ENCODE measurements at regions not wholly inside any gene's neighbourhood (a gene's known extent, or its start where the extent isn't known, plus 50 kb on each side); places are given as distances from the start of the nearest gene placed in this dataset.

GRCh38 chr6:81844686-81845085 is 92.2 kb upstream of the TENT5A start:
- TF ChIP-seq CTCF (IDR thresholded peaks at IDR 0.05; ENCODE audit: insufficient read depth, low read length, poor library complexity, severe bottlenecking): no peak
- Histone ChIP-seq H3K27me3 (replicated peaks; ENCODE audit: control insufficient read depth, insufficient read depth, low read length) (no peaks in the 10 kb centered on the region), H3K36me3 (ENCODE audit: control insufficient read depth, insufficient read depth, low read length) (no peaks in the 10 kb centered on the region), H3K4me3 (replicated peaks; ENCODE audit: low read depth, low read length) (no peak overlapping the region)
- DNase-seq (ENCODE audit: extremely low read depth, insufficient read length): no peak

DNA sequence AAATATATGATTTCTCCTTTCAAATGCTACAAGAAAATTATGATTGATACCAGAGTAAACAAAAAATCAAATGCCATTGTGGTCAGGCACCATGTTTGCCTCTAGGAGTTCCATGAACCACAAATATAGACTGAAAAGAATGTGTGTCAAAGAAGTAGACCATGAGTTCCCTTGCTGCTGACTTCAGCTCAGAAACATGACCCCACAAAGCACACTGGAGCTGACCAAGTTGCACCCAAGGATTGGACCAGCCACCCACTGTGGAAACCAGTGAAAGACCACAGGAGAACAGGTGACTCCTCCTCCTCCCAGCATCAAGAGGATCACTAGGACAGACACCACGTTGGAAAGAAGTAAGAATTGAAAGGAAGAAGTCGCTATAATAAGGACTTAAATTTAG is 90.8 kb upstream of the TENT5A start:
- Histone ChIP-seq H3K27me3 (replicated peaks; ENCODE audit: control insufficient read depth, insufficient read depth, low read length) (no peaks in the 10 kb centered on the region), H3K4me3 (replicated peaks; ENCODE audit: low read depth, low read length) (no peak overlapping the region), H3K36me3 (ENCODE audit: control insufficient read depth, insufficient read depth, low read length) (no peaks in the 10 kb centered on the region)
- TF ChIP-seq CTCF (IDR thresholded peaks at IDR 0.05; ENCODE audit: insufficient read depth, low read length, poor library complexity, severe bottlenecking): no peak
- DNase-seq (ENCODE audit: extremely low read depth, insufficient read length): no peak

DNA sequence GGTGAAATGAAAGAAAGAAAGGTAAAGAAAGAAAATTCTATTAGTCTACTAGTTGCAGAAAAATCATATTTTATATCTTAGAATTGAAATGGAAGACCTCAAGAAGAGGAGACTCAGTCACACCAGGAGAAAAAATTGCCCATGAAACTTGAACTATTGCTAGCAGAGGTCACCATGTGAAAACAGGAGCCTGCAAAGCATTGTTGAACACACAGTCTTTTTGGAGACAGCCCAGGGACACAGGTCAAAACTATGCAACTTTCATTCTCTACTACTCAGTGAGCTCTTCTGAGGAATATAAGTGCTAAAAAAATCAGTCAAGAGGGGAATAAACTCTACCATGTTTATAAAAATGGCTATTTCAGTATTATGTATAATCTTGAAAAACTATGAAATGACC is 89.8 kb upstream of the TENT5A start:
- TF ChIP-seq CTCF (IDR thresholded peaks at IDR 0.05; ENCODE audit: insufficient read depth, low read length, poor library complexity, severe bottlenecking): no peak
- H3K27me3 ChIP-seq (replicated peaks; ENCODE audit: control insufficient read depth, insufficient read depth, low read length): no peaks in the 10 kb centered on the region
- no peaks in the 10 kb centered on the region for H3K36me3 ChIP-seq (ENCODE audit: control insufficient read depth, insufficient read depth, low read length)
- H3K4me3 ChIP-seq (replicated peaks; ENCODE audit: low read depth, low read length): no peak overlapping the region
- no peak for DNase-seq (ENCODE audit: extremely low read depth, insufficient read length)

GRCh38 chr6:81838724-81839426 is 86.4 kb upstream of the TENT5A start:
- TF ChIP-seq CTCF (IDR thresholded peaks at IDR 0.05; ENCODE audit: insufficient read depth, low read length, poor library complexity, severe bottlenecking): no peak
- DNase-seq (ENCODE audit: extremely low read depth, insufficient read length): no peak
- no peak overlapping the region for H3K4me3 ChIP-seq (replicated peaks; ENCODE audit: low read depth, low read length)

DNA sequence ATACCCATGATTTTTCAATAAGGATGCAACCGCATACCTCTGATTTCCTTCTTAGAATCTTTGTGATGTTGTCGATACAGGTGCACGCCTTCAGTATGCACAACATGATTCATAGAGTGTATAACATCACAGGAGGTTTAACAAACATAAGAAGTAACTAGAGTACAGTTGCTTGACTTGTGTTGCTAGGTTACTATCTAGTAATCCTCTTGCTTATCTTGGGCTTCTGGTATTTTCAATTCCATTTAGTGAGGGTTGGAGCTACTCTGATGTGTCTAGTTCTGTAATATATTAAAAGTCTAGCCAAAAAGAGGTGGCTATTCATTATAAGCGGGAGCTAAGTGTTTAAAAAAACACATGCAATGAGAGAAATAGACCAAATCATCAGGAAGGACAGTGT is 85.5 kb upstream of the TENT5A start:
- Histone ChIP-seq H3K27me3 (replicated peaks; ENCODE audit: control insufficient read depth, insufficient read depth, low read length) (no peaks in the 10 kb centered on the region), H3K4me3 (replicated peaks; ENCODE audit: low read depth, low read length) (no peak overlapping the region), H3K36me3 (ENCODE audit: control insufficient read depth, insufficient read depth, low read length) (no peaks in the 10 kb centered on the region)
- TF ChIP-seq CTCF (IDR thresholded peaks at IDR 0.05; ENCODE audit: insufficient read depth, low read length, poor library complexity, severe bottlenecking): no peak
- no peak for DNase-seq (ENCODE audit: extremely low read depth, insufficient read length)

More at GRCh38 chr6:81838724-81839426, 86.4 kb upstream of the TENT5A start:
- Histone ChIP-seq H3K36me3 (ENCODE audit: control insufficient read depth, insufficient read depth, low read length) (no peaks in the 10 kb centered on the region), H3K27me3 (replicated peaks; ENCODE audit: control insufficient read depth, insufficient read depth, low read length) (no peaks in the 10 kb centered on the region)

All from GM06990 (cell line).